CD14-positive monocyte (primary cell): ENCODE measurements at regions not wholly inside any gene's neighbourhood (a gene's known extent, or its start where the extent isn't known, plus 50 kb on each side); places are given as distances from the start of the nearest gene placed in this dataset.

Experiments
- DNase-seq, 3 donors: peaks; one replicate each; pipeline ENCODE4 v3.0.0-alpha.2; 2011 to 2022
- H2AFZ ChIP-seq: 2 replicates; pipeline ENCODE4 v1.6.0; 2012; ENCODE audit warnings: mild to moderate bottlenecking, low read depth, low read length, inconsistent platforms; ENCODE audit not compliant: insufficient read depth, poor library complexity, severe bottlenecking
- H3K27ac ChIP-seq, 2 donors: 1 replicate in 1 of 2; 2 replicates in 1 of 2; pipeline ENCODE4 v1.5.1; 2012 to 2013; ENCODE audit warnings: low read length in 2 of 2, control low read depth in 1 of 2, inconsistent platforms in 1 of 2, low read depth in 1 of 2, mild to moderate bottlenecking in 1 of 2
- H3K27me3 ChIP-seq, 2 donors: one replicate each; pipeline versions ENCODE4 v1.6.0 to v1.6.1; 2011 to 2013; ENCODE audit warnings: low read length in 2 of 2; ENCODE audit not compliant: control insufficient read depth in 2 of 2, insufficient read depth in 2 of 2
- H3K36me3 ChIP-seq, 2 donors: replicated peaks in 1 of 2; 1 replicate in 1 of 2; 2 replicates in 1 of 2; pipeline versions ENCODE4 v1.5.1 to v1.6.1; 2012 to 2013; ENCODE audit warnings: low read length in 2 of 2, control low read depth in 1 of 2, inconsistent platforms in 1 of 2, mild to moderate bottlenecking in 1 of 2; ENCODE audit not compliant: insufficient read depth in 2 of 2, control insufficient read depth in 1 of 2
- H3K4me1 ChIP-seq, 2 donors: 1 replicate in 1 of 2; 2 replicates in 1 of 2; pipeline versions ENCODE4 v1.5.1 to v1.6.1; 2012 to 2013; ENCODE audit warnings: low read length in 2 of 2, control low read depth in 1 of 2, inconsistent platforms in 1 of 2, mild to moderate bottlenecking in 1 of 2, moderate library complexity in 1 of 2; ENCODE audit not compliant: insufficient read depth in 2 of 2, control insufficient read depth in 1 of 2
- H3K4me2 ChIP-seq: replicated peaks from 2 replicates; pipeline ENCODE3; 2012; ENCODE audit warnings: low read length, moderate library complexity, mild to moderate bottlenecking; ENCODE audit not compliant: poor library complexity, severe bottlenecking; ENCODE audit errors: extremely low read depth
- H3K4me3 ChIP-seq, 3 experiments: fragments of 200-600 bp in 1 of 3; sonication (generic) in 1 of 3; replicated peaks in 1 of 3; 1 replicate in 2 of 3; 2 replicates in 1 of 3; pipeline ENCODE4 v1.5.1; 2011 to 2013; ENCODE audit warnings: low read length in 3 of 3, mild to moderate bottlenecking in 3 of 3, control low read depth in 2 of 3, low read depth in 2 of 3, inconsistent platforms in 1 of 3, moderate library complexity in 1 of 3
- H3K79me2 ChIP-seq: 2 replicates; pipeline ENCODE4 v1.6.0; 2012; ENCODE audit warnings: mild to moderate bottlenecking, control low read depth, inconsistent platforms, low read length, moderate library complexity; ENCODE audit not compliant: insufficient read depth
- H3K9ac ChIP-seq: 2 replicates; pipeline ENCODE4 v1.6.0; 2017; ENCODE audit warnings: low read length, mild to moderate bottlenecking; ENCODE audit not compliant: insufficient read depth, poor library complexity, severe bottlenecking
- H3K9me3 ChIP-seq, 2 donors: replicated peaks in 1 of 2; 1 replicate in 1 of 2; 2 replicates in 1 of 2; pipeline versions ENCODE4 v1.5.1 to v1.6.1; 2012 to 2013; ENCODE audit warnings: low read length in 2 of 2, control low read depth in 1 of 2; ENCODE audit not compliant: control insufficient read depth in 1 of 2, insufficient read depth in 1 of 2
- H4K20me1 ChIP-seq: 2 replicates; pipeline ENCODE4 v1.6.0; 2012; ENCODE audit warnings: mild to moderate bottlenecking, low read length, control low read depth, moderate library complexity; ENCODE audit not compliant: insufficient read depth
- H3K27ac Mint-ChIP-seq, 7 donors: one replicate each; pipeline ENCODE4 v1.8.0; 2020; ENCODE audit warnings: mild to moderate bottlenecking in 7 of 7, mixed read lengths in 7 of 7, moderate library complexity in 6 of 7, inconsistent platforms in 2 of 7
- H3K27me3 Mint-ChIP-seq, 3 donors: one replicate each; pipeline ENCODE4 v1.8.0; 2021 to 2022; ENCODE audit warnings: low read depth in 3 of 3, mild to moderate bottlenecking in 3 of 3, mixed read lengths in 3 of 3, moderate library complexity in 3 of 3, inconsistent platforms in 1 of 3
- H3K36me3 Mint-ChIP-seq, 2 donors: one replicate each; pipeline ENCODE4 v1.8.0; 2020; ENCODE audit warnings: mixed read lengths in 2 of 2, inconsistent platforms in 1 of 2, mild to moderate bottlenecking in 1 of 2
- H3K4me1 Mint-ChIP-seq: one replicate; pipeline ENCODE4 v1.8.0; 2020; ENCODE audit warnings: mild to moderate bottlenecking, mixed read lengths
- H3K4me3 Mint-ChIP-seq, 2 donors: one replicate each; pipeline ENCODE4 v1.8.0; 2020; ENCODE audit warnings: mild to moderate bottlenecking in 2 of 2, mixed read lengths in 2 of 2, moderate library complexity in 1 of 2
- H3K9me3 Mint-ChIP-seq, 7 donors: one replicate each; pipeline ENCODE4 v1.8.0; 2020 to 2022; ENCODE audit warnings: mixed read lengths in 7 of 7, mild to moderate bottlenecking in 6 of 7, moderate library complexity in 6 of 7, inconsistent platforms in 2 of 7
- WGBS: methylation state at CpG from one replicate; pipeline ENCODE4 v1.1.5; 2013; ENCODE audit warnings: missing lambda C conversion rate; ENCODE audit not compliant: insufficient coverage; 5-methylcytosine and 5-hydroxymethylcytosine counted together
- intact Hi-C, 2 donors: fragments of 100-400 bp; cut with micrococcal nuclease; formaldehyde crosslinking; loops; one replicate each; pipeline versions ENCODE4 v1.15.0 to v1.15.1; 2023
- TF ChIP-seq, protein P1 (sequence below): fragments of 200-600 bp; IDR thresholded peaks from one replicate; pipeline ENCODE4 v1.8.0; 2022; ENCODE audit warnings: antibody characterized with exemption, mild to moderate bottlenecking

DNA sequence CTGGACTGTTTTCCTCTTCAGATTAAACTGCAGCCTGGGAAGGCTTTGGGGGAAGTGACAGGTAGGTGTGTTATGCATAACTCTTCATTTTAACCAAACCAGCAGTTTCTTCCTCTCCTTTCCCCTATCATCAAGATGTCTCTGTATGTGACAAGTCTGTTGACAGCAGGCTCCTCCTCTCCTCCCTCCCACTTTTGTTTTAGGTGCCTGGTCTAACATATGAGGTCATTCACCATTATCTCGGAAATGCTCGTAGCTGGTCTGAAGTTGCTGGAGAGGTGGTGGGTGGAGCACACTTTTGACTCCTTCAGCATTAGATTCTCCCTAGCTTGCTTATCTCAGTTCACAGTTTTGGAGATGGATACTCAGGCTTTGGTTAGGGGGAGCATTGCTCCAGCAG lies 571.0 kb upstream of the EEF2KMT start:
- no peak overlapping the region for H3K27ac Mint-ChIP-seq
- Histone ChIP-seq H3K4me3 (no peak overlapping the region), H3K27ac (no peak overlapping the region), H3K79me2 (no peaks in the 10 kb centered on the region), H3K36me3 (no peaks in the 10 kb centered on the region), H3K4me2 (no peak overlapping the region), H2AFZ (no peak overlapping the region), H3K9me3 (no peaks in the 10 kb centered on the region), H3K27me3 (no peaks in the 10 kb centered on the region), H3K4me1 (no peaks in the 10 kb centered on the region), H3K9ac (no peak overlapping the region), H4K20me1 (no peaks in the 10 kb centered on the region)
- no CpG with 5 or more reads among the region's 2 CpGs for WGBS
- H3K4me1 Mint-ChIP-seq = no peaks in the 10 kb centered on the region
- H3K4me3 Mint-ChIP-seq = no peak overlapping the region
- peaks cover 0 to 12% (median 0%) of the 10 kb centered on the region in 7 donors for H3K9me3 Mint-ChIP-seq
- TF ChIP-seq, protein P1, sequence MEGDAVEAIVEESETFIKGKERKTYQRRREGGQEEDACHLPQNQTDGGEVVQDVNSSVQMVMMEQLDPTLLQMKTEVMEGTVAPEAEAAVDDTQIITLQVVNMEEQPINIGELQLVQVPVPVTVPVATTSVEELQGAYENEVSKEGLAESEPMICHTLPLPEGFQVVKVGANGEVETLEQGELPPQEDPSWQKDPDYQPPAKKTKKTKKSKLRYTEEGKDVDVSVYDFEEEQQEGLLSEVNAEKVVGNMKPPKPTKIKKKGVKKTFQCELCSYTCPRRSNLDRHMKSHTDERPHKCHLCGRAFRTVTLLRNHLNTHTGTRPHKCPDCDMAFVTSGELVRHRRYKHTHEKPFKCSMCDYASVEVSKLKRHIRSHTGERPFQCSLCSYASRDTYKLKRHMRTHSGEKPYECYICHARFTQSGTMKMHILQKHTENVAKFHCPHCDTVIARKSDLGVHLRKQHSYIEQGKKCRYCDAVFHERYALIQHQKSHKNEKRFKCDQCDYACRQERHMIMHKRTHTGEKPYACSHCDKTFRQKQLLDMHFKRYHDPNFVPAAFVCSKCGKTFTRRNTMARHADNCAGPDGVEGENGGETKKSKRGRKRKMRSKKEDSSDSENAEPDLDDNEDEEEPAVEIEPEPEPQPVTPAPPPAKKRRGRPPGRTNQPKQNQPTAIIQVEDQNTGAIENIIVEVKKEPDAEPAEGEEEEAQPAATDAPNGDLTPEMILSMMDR = no peak
- DNase-seq = no peak
- peaks cover 0 to 2% (median 2%) of the 10 kb centered on the region in 3 donors for H3K27me3 Mint-ChIP-seq
- intact Hi-C loops = no loop called here
- H3K36me3 Mint-ChIP-seq = no peaks in the 10 kb centered on the region

DNA sequence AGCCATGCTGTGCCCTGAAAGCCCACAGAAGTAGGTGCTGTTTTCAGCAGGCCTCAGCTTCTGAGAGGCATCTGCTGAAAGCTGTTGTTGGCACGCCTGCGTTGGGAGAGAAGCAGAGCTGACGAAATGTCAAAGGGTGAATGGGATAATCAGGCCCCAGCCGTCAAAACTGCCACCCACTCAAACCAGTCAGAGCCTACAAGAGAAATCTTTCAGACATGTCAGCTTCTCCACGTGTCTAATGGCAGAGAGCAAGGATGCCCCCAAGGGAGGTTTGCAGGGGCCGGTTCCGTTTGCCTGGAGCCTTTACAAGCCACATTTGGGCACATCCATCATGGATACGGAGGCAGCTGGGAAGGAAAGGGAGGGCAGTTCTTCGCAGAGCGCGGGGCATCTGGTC lies 568.2 kb upstream of the EEF2KMT start:
- peaks cover 0 to 2% (median 2%) of the 10 kb centered on the region in 3 donors for H3K27me3 Mint-ChIP-seq
- WGBS = 72% methylated on average over 8 of the region's 11 CpGs

More for the DNA sequence above, 568.2 kb upstream of the EEF2KMT start:
- no peaks in the 10 kb centered on the region for H3K4me1 ChIP-seq
- H3K4me3 ChIP-seq = no peak overlapping the region
- H3K9me3 Mint-ChIP-seq = peaks cover 0 to 12% (median 0%) of the 10 kb centered on the region in 7 donors
- H2AFZ ChIP-seq = no peak overlapping the region
- H4K20me1 ChIP-seq = no peaks in the 10 kb centered on the region
- H3K4me1 Mint-ChIP-seq = no peaks in the 10 kb centered on the region
- H3K27me3 ChIP-seq = no peaks in the 10 kb centered on the region
- intact Hi-C loops = no loop called here
- no peak overlapping the region for H3K27ac ChIP-seq
- H3K36me3 Mint-ChIP-seq = no peaks in the 10 kb centered on the region
- no peaks in the 10 kb centered on the region for H3K9me3 ChIP-seq
- no peaks in the 10 kb centered on the region for H3K36me3 ChIP-seq
- no peak overlapping the region for H3K27ac Mint-ChIP-seq
- no peak for DNase-seq
- H3K4me3 Mint-ChIP-seq = no peak overlapping the region
- H3K4me2 ChIP-seq = no peak overlapping the region
- H3K79me2 ChIP-seq = no peaks in the 10 kb centered on the region
- TF ChIP-seq, protein P1 = no peak
- H3K9ac ChIP-seq = no peak overlapping the region
